Prostate gland (tissue), 2 donors: ENCODE measurements at regions not wholly inside any gene's neighbourhood (a gene's known extent, or its start where the extent isn't known, plus 50 kb on each side); places are given as distances from the start of the nearest gene placed in this dataset.

Experiments used
- DNase-seq: peaks from one replicate; pipeline ENCODE4 v3.0.0-alpha.2; 2019; ENCODE audit warnings: low spot score
- H3K27ac ChIP-seq, 2 donors: fragments of 200-600 bp; sonication (generic); 2 replicates each; pipeline ENCODE4 v1.5.1; 2017 to 2019
- H3K27me3 ChIP-seq: fragments of 200-600 bp; sonication (generic); replicated peaks from 2 replicates; pipeline ENCODE4 v1.5.1; 2019; ENCODE audit not compliant: insufficient read depth
- H3K36me3 ChIP-seq, 2 donors: fragments of 200-600 bp; sonication (generic); 1 replicate in 1 of 2; 2 replicates in 1 of 2; pipeline versions ENCODE4 v1.5.1 to v1.8.1; 2017 to 2019
- H3K4me1 ChIP-seq: fragments of 200-600 bp; sonication (generic); replicated peaks from 2 replicates; pipeline ENCODE4 v1.5.1; 2019
- H3K4me3 ChIP-seq, 2 donors: fragments of 200-600 bp; sonication (generic); 2 replicates each; pipeline ENCODE4 v1.5.1; 2017 to 2019
- H3K9me3 ChIP-seq: fragments of 200-600 bp; sonication (generic); 2 replicates; pipeline ENCODE4 v1.5.1; 2017
- POLR2A ChIP-seq: fragments of 450-650 bp; IDR thresholded peaks from one replicate; pipeline ENCODE4 v1.6.1; 2016; ENCODE audit warnings: antibody characterized with exemption, mild to moderate bottlenecking
- POLR2AphosphoS5 ChIP-seq: sonication (generic); formaldehyde crosslinking; IDR thresholded peaks from one replicate; pipeline ENCODE4 v1.6.1; 2017; ENCODE audit warnings: antibody characterized with exemption
- WGBS: methylation state at CpG from one replicate; pipeline ENCODE4 v1.1.5; 2018; 5-methylcytosine and 5-hydroxymethylcytosine counted together
- intact Hi-C: fragments of 100-400 bp; cut with DNase I; formaldehyde crosslinking; loops from one replicate; pipeline ENCODE4 v1.14.2; 2022
- TF ChIP-seq, protein P1 (sequence below), 4 experiments: fragments of 200-600 bp in 2 of 4; fragments of 450-650 bp in 2 of 4; sonication (generic) in 2 of 4; IDR thresholded peaks; 1 replicate in 3 of 4; 2 replicates in 1 of 4; pipeline ENCODE4 v1.5.1; 2016 to 2019; ENCODE audit warnings: antibody characterized with exemption in 4 of 4, mild to moderate bottlenecking in 2 of 4, moderate library complexity in 2 of 4

DNA sequence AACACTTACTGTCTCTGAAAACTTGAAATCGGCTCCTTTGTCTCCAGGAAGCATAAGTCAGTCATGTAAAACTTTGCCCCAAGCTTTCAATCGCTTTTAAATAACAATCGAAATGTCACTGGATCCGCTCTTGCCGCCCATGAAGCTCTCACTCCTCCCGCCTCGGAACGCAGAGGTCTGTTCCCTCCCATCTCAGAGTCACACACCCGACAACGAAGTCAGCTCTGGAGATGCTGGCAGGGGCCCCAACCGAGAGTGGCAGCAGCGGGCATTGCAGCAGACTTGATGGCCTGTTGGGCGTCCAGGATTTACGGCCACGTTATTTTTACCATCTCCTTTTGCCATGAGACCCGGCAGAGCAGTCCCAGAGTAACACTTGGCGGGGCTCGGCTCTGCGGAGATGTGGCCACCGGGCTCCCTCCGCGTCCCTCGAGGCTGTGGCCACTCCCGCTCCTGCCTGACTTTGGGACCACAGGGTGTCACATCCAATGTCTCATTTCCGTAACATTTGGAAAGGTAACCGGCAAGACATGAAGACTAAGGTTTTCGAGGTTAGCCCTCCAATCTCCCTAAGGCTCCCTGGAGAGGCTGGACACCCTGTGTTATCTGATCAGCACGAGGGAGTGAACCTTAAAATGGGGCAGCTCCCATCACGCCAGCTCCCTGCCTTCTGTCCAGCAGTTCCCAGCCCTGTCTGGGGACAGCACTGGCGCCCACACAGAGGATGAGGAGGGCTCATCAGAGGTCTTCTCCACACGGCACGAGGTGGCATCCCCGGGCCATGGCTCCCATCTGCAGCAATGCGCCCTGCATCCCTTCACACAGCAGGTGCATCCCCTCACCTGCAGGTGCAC lies 62.8 kb upstream of the ADGRA1 start:
- Histone ChIP-seq H3K4me1 (no peaks in the 10 kb centered on the region), H3K36me3 (no peaks in the 10 kb centered on the region), H3K9me3 (no peaks in the 10 kb centered on the region), H3K27ac (no peak overlapping the region), H3K27me3 (peaks cover 11% of the 10 kb centered on the region), H3K4me3 (no peak overlapping the region)
- TF ChIP-seq POLR2A: no peak
- TF ChIP-seq POLR2AphosphoS5: no peak
- TF ChIP-seq, protein P1, sequence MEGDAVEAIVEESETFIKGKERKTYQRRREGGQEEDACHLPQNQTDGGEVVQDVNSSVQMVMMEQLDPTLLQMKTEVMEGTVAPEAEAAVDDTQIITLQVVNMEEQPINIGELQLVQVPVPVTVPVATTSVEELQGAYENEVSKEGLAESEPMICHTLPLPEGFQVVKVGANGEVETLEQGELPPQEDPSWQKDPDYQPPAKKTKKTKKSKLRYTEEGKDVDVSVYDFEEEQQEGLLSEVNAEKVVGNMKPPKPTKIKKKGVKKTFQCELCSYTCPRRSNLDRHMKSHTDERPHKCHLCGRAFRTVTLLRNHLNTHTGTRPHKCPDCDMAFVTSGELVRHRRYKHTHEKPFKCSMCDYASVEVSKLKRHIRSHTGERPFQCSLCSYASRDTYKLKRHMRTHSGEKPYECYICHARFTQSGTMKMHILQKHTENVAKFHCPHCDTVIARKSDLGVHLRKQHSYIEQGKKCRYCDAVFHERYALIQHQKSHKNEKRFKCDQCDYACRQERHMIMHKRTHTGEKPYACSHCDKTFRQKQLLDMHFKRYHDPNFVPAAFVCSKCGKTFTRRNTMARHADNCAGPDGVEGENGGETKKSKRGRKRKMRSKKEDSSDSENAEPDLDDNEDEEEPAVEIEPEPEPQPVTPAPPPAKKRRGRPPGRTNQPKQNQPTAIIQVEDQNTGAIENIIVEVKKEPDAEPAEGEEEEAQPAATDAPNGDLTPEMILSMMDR (IDR thresholded peaks at IDR 0.05): no peak
- WGBS: 53% methylated on average over 34 of the region's 34 CpGs
- intact Hi-C loops: no loop called here
- DNase-seq: no peak

DNA sequence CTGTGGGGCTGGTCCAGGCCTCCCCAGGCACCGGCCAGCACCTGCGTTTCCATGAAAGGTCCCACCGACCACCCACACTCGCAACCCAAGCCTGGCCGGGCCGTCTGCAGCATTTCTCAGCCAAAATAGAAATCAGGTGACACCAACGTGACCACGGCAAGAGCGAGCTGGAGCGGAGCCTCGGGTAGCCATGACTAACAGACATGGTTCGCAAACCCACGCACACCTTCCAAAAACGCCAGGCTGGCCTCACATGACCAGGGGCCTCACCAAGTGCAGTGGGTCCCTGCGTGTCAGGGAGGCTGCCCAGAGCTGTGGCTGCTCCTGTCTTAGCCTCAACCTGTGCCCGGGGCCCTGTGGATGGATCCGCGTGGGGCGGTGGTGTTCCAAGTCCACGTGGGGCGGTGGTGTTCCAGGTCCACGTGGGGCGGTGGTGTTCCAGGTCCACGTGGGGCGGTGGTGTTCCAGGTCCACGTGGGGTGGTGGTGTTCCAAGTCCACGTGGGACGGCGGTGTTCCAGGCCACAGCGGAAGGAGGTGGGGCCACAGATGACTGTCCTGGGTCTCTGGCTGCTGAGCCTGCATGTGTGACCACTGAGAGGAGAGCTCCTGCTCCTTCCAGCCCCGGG lies 64.4 kb upstream of the ADGRA1 start:
- Histone ChIP-seq H3K4me1 (no peaks in the 10 kb centered on the region), H3K36me3 (no peaks in the 10 kb centered on the region), H3K27ac (no peak overlapping the region), H3K4me3 (no peak overlapping the region), H3K27me3 (peaks cover 8% of the 10 kb centered on the region), H3K9me3 (no peaks in the 10 kb centered on the region)
- 94% methylated on average over 29 of the region's 31 CpGs for WGBS
- no peak for TF ChIP-seq POLR2A
- no peak for TF ChIP-seq POLR2AphosphoS5
- TF ChIP-seq, protein P1 (IDR thresholded peaks at IDR 0.05): no peak
- DNase-seq: no peak
- intact Hi-C loops: no loop called here

DNA sequence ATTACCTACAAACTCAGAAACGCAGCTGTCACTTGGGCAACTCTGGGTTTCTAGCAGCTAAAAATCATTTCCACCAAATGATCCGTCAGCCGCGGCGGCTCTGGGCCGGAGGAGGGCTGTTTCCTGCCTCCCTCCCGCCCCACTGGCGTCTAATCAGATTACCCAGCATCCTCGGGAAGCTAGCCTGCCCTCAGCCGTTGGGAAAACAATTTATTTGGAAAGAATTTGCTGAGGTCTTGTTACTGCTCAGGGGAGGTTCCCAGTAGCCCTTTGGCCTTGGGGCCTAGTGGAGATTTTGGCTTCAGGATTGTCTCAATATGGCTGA lies 65.0 kb upstream of the ADGRA1 start:
- no peak overlapping the region for H3K4me3 ChIP-seq
- peaks cover 8% of the 10 kb centered on the region for H3K27me3 ChIP-seq
- WGBS: 37% methylated on average over 10 of the region's 10 CpGs
- no peak overlapping the region for H3K27ac ChIP-seq
- H3K9me3 ChIP-seq: no peaks in the 10 kb centered on the region
- TF ChIP-seq POLR2A: no peak
- TF ChIP-seq, protein P1 (IDR thresholded peaks at IDR 0.05): no peak
- TF ChIP-seq POLR2AphosphoS5: no peak
- DNase-seq: no peak
- intact Hi-C loops: no loop called here
- H3K36me3 ChIP-seq: no peaks in the 10 kb centered on the region
- H3K4me1 ChIP-seq: no peaks in the 10 kb centered on the region

GRCh38 chr10:133021963-133022775 lies 65.6 kb upstream of the ADGRA1 start:
- Histone ChIP-seq H3K36me3 (no peaks in the 10 kb centered on the region), H3K4me3 (no peak overlapping the region), H3K27ac (no peak overlapping the region), H3K4me1 (no peaks in the 10 kb centered on the region), H3K9me3 (no peaks in the 10 kb centered on the region), H3K27me3 (peaks cover 6% of the 10 kb centered on the region)
- intact Hi-C loops: no loop called here
- TF ChIP-seq, protein P1 (IDR thresholded peaks at IDR 0.05): no peak
- TF ChIP-seq POLR2AphosphoS5 (no peak), POLR2A (no peak)
- WGBS: 87% methylated on average over 50 of the region's 50 CpGs
- no peak for DNase-seq
